ENCODE measurements at regions not wholly inside any gene's neighbourhood (a gene's known extent, or its start where the extent isn't known, plus 50 kb on each side); places are given as distances from the start of the nearest gene placed in this dataset.

- no peaks in the 10 kb centered on the region for H4K20me1 ChIP-seq (ENCODE audit: control insufficient read depth, insufficient read depth, low read length, poor library complexity, severe bottlenecking)
- DNase-seq = no peak
- H3K9ac ChIP-seq (ENCODE audit: low read length) = no peak overlapping the region
- 84% methylated on average over 22 of the region's 22 CpGs for WGBS (ENCODE audit: insufficient coverage)
- no peak overlapping the region for H3K4me3 ChIP-seq (ENCODE audit: control extremely low read depth in 1 of 5, extremely low read depth in 1 of 5, insufficient read depth in 1 of 5, low read depth in 2 of 5, low read length in 4 of 5)
- no peaks in the 10 kb centered on the region for H3K79me2 ChIP-seq (ENCODE audit: control insufficient read depth, insufficient read depth, low read length)
- no peaks in the 10 kb centered on the region for H3K4me1 Mint-ChIP-seq
- H3K27me3 Mint-ChIP-seq = no peaks in the 10 kb centered on the region
- no peaks in the 10 kb centered on the region for H3K9me3 Mint-ChIP-seq (ENCODE audit: insufficient read depth)
- no peak overlapping the region for H3K4me3 Mint-ChIP-seq
- POLR2A ChIA-PET = no interaction called here
- H3K4me2 ChIP-seq (replicated peaks; ENCODE audit: low read depth, low read length, poor library complexity, severe bottlenecking) = no peak overlapping the region
- TF ChIP-seq EZH2 (IDR thresholded peaks at IDR 0.05; ENCODE audit: borderline replicate concordance, insufficient read depth, low read depth, low read length, poor library complexity, severe bottlenecking) = no peak
- TF ChIP-seq CTCF (IDR thresholded peaks at IDR 0.05) = no peak
- H2AFZ ChIP-seq (ENCODE audit: insufficient read depth, low read depth, low read length, poor library complexity, severe bottlenecking) = no peak overlapping the region
- no peak for ATAC-seq (ENCODE audit: low read depth)
- CTCF ChIA-PET = no interaction called here
- no peaks in the 10 kb centered on the region for H3K27me3 ChIP-seq (replicated peaks in 1 of 4; ENCODE audit: control extremely low read depth in 1 of 4, control insufficient read depth in 3 of 4, insufficient read depth in 4 of 4, low read length in 3 of 4)
- H3K27ac ChIP-seq (ENCODE audit: low read length in 2 of 2) = no peak overlapping the region
- H3K27ac Mint-ChIP-seq = no peak overlapping the region
- no peaks in the 10 kb centered on the region for H3K4me1 ChIP-seq (ENCODE audit: control insufficient read depth in 2 of 2, insufficient read depth in 2 of 2, low read length in 2 of 2)
- H3K36me3 ChIP-seq (replicated peaks in 1 of 2; ENCODE audit: control extremely low read depth in 1 of 2, control insufficient read depth in 1 of 2, extremely low read depth in 1 of 2, insufficient read depth in 2 of 2, low read length in 1 of 2) = no peaks in the 10 kb centered on the region
- intact Hi-C loops (cut with micrococcal nuclease) = no loop called here
- peaks cover 0 to 9% (median 0%) of the 10 kb centered on the region in 3 donors for H3K9me3 ChIP-seq (ENCODE audit: control extremely low read depth in 1 of 3, control insufficient read depth in 2 of 3, insufficient read depth in 1 of 3, low read length in 2 of 3)
Measured at GRCh38 chr20:63138855-63139341, 77.0 kb downstream of the YTHDF1 start.

- intact Hi-C loops (cut with micrococcal nuclease) = no loop called here
- WGBS (ENCODE audit: insufficient coverage) = 80% methylated on average over 11 of the region's 16 CpGs
- no peak for DNase-seq
- Mint-ChIP-seq H3K27ac (no peak overlapping the region), H3K9me3 (ENCODE audit: insufficient read depth) (no peaks in the 10 kb centered on the region), H3K27me3 (no peaks in the 10 kb centered on the region), H3K4me1 (no peaks in the 10 kb centered on the region), H3K4me3 (no peak overlapping the region)
- TF ChIP-seq EZH2 (IDR thresholded peaks at IDR 0.05; ENCODE audit: borderline replicate concordance, insufficient read depth, low read depth, low read length, poor library complexity, severe bottlenecking) (no peak), CTCF (IDR thresholded peaks at IDR 0.05) (no peak)
- Histone ChIP-seq H3K9me3 (ENCODE audit: control extremely low read depth in 1 of 3, control insufficient read depth in 2 of 3, insufficient read depth in 1 of 3, low read length in 2 of 3) (peaks cover 0 to 10% (median 0%) of the 10 kb centered on the region in 3 donors), H3K9ac (ENCODE audit: low read length) (no peak overlapping the region), H3K36me3 (replicated peaks in 1 of 2; ENCODE audit: control extremely low read depth in 1 of 2, control insufficient read depth in 1 of 2, extremely low read depth in 1 of 2, insufficient read depth in 2 of 2, low read length in 1 of 2) (no peaks in the 10 kb centered on the region), H3K79me2 (ENCODE audit: control insufficient read depth, insufficient read depth, low read length) (no peaks in the 10 kb centered on the region), H3K4me1 (ENCODE audit: control insufficient read depth in 2 of 2, insufficient read depth in 2 of 2, low read length in 2 of 2) (no peaks in the 10 kb centered on the region), H3K4me2 (replicated peaks; ENCODE audit: low read depth, low read length, poor library complexity, severe bottlenecking) (no peak overlapping the region), H3K4me3 (ENCODE audit: control extremely low read depth in 1 of 5, extremely low read depth in 1 of 5, insufficient read depth in 1 of 5, low read depth in 2 of 5, low read length in 4 of 5) (no peak overlapping the region), H3K27me3 (replicated peaks in 1 of 4; ENCODE audit: control extremely low read depth in 1 of 4, control insufficient read depth in 3 of 4, insufficient read depth in 4 of 4, low read length in 3 of 4) (no peaks in the 10 kb centered on the region), H3K27ac (ENCODE audit: low read length in 2 of 2) (no peak overlapping the region), H2AFZ (ENCODE audit: insufficient read depth, low read depth, low read length, poor library complexity, severe bottlenecking) (no peak overlapping the region), H4K20me1 (ENCODE audit: control insufficient read depth, insufficient read depth, low read length, poor library complexity, severe bottlenecking) (no peaks in the 10 kb centered on the region)
- POLR2A ChIA-PET = no interaction called here
- CTCF ChIA-PET = no interaction called here
- ATAC-seq (ENCODE audit: low read depth) = no peak
Measured at GRCh38 chr20:63137851-63138415, 78.0 kb downstream of the YTHDF1 start.

Measured in B cell (primary cell).